ENCODE measurements at regions not wholly inside any gene's neighbourhood (a gene's known extent, or its start where the extent isn't known, plus 50 kb on each side); places are given as distances from the start of the nearest gene placed in this dataset.

DNA sequence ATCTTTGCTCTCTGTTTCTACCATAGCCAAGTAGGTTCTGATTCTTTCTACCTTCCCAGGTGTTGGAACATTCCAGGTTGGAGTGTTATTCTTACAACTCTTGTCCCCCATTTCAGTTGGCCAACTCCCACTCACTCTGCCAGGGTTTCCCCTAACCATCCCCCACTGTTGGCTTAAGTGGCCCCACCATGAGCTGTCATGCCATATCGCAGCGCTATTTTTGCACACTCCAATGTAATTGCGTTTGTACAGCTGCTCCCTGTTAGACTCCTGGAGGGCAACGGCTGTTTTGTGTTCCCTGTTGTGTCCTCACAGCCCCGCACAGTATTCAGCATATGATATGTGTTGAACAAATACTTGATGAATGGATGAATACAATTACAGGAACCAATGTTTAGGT, 117.7 kb upstream of the ETS2 start:
- no peaks in the 10 kb centered on the region for H3K4me1 ChIP-seq (ENCODE audit: control insufficient read depth, insufficient read depth, low read length)
- no peak overlapping the region for H3K27ac ChIP-seq (ENCODE audit: low read length)
- DNase-seq (ENCODE audit: low read depth, low spot score): no peak
- no peaks in the 10 kb centered on the region for H3K36me3 ChIP-seq (ENCODE audit: control insufficient read depth, insufficient read depth, low read length)
- no peaks in the 10 kb centered on the region for H3K27me3 ChIP-seq (ENCODE audit: control insufficient read depth, insufficient read depth, low read length)
- no peaks in the 10 kb centered on the region for H3K9me3 ChIP-seq (ENCODE audit: control insufficient read depth, insufficient read depth, low read length)
- WGBS (ENCODE audit: insufficient coverage, insufficient read length): no CpG with 5 or more reads among the region's 5 CpGs
- no peak overlapping the region for H3K4me3 ChIP-seq (ENCODE audit: low read length)

GRCh38 chr21:38691631-38692030, 114.1 kb upstream of the ETS2 start:
- H3K27me3 ChIP-seq (ENCODE audit: control insufficient read depth, insufficient read depth, low read length): no peaks in the 10 kb centered on the region
- DNase-seq (ENCODE audit: low read depth, low spot score): no peak
- H3K4me1 ChIP-seq (ENCODE audit: control insufficient read depth, insufficient read depth, low read length): no peaks in the 10 kb centered on the region
- no peaks in the 10 kb centered on the region for H3K36me3 ChIP-seq (ENCODE audit: control insufficient read depth, insufficient read depth, low read length)
- no peaks in the 10 kb centered on the region for H3K9me3 ChIP-seq (ENCODE audit: control insufficient read depth, insufficient read depth, low read length)
- H3K4me3 ChIP-seq (ENCODE audit: low read length): no peak overlapping the region
- no peak overlapping the region for H3K27ac ChIP-seq (ENCODE audit: low read length)

- H3K4me3 ChIP-seq (ENCODE audit: low read length): no peak overlapping the region
- H3K4me1 ChIP-seq (ENCODE audit: control insufficient read depth, insufficient read depth, low read length): no peaks in the 10 kb centered on the region
- H3K9me3 ChIP-seq (ENCODE audit: control insufficient read depth, insufficient read depth, low read length): no peaks in the 10 kb centered on the region
- no peak for DNase-seq (ENCODE audit: low read depth, low spot score)
- no peaks in the 10 kb centered on the region for H3K36me3 ChIP-seq (ENCODE audit: control insufficient read depth, insufficient read depth, low read length)
- H3K27me3 ChIP-seq (ENCODE audit: control insufficient read depth, insufficient read depth, low read length): no peaks in the 10 kb centered on the region
- H3K27ac ChIP-seq (ENCODE audit: low read length): no peak overlapping the region
- WGBS (ENCODE audit: insufficient coverage, insufficient read length): no CpG with 5 or more reads among the region's 3 CpGs
Observed at GRCh38 chr21:38696579-38696978, 109.2 kb upstream of the ETS2 start.

DNA sequence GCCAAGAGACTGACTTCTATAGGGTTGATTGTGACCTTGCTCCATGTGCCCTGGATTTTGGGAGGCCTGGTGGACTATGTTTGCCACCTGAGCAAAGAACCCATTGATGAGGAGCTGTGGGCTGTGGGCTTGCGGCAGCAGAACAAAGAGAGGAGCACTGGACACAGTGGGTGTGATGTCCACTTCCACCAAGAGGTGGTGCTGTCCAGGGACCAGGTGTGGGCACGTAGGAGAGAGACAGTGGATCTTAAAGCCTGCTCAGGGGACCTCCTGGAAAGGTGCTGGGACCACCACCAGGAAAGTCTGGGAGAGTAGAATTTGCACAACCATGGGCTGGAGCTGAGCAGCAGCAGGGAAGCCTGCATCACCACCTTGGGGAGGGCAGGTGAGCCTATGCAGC, 106.7 kb upstream of the ETS2 start:
- Histone ChIP-seq H3K9me3 (ENCODE audit: control insufficient read depth, insufficient read depth, low read length) (no peaks in the 10 kb centered on the region), H3K36me3 (ENCODE audit: control insufficient read depth, insufficient read depth, low read length) (no peaks in the 10 kb centered on the region), H3K4me1 (ENCODE audit: control insufficient read depth, insufficient read depth, low read length) (no peaks in the 10 kb centered on the region), H3K4me3 (ENCODE audit: low read length) (no peak overlapping the region), H3K27me3 (ENCODE audit: control insufficient read depth, insufficient read depth, low read length) (no peaks in the 10 kb centered on the region), H3K27ac (ENCODE audit: low read length) (no peak overlapping the region)
- no CpG with 5 or more reads among the region's 2 CpGs for WGBS (ENCODE audit: insufficient coverage, insufficient read length)
- peak; percentile 27 for DNase-seq (ENCODE audit: low read depth, low spot score)

DNA sequence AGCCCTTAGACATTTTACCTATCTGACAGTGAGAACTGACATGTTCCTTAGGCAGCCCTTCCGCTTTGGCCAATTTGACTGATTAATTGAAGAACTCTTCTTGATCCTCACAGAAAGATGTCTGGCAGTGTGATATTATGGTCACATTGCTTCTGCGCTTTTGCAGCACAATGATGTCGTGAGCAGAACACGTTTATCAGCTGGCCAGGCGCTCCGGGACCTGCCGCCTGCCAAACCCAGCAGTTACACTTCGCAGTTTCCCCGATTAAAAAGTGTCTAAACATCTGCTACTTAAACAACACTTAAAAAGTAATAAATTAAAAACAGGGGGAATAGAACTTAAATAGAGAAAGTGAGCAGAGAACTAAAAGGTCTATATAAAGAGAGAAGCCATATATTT, 103.5 kb upstream of the ETS2 start:
- H3K36me3 ChIP-seq (ENCODE audit: control insufficient read depth, insufficient read depth, low read length): no peaks in the 10 kb centered on the region
- H3K27ac ChIP-seq (ENCODE audit: low read length): no peak overlapping the region
- no peaks in the 10 kb centered on the region for H3K27me3 ChIP-seq (ENCODE audit: control insufficient read depth, insufficient read depth, low read length)
- no peaks in the 10 kb centered on the region for H3K4me1 ChIP-seq (ENCODE audit: control insufficient read depth, insufficient read depth, low read length)
- no CpG with 5 or more reads among the region's 9 CpGs for WGBS (ENCODE audit: insufficient coverage, insufficient read length)
- no peak for DNase-seq (ENCODE audit: low read depth, low spot score)
- H3K9me3 ChIP-seq (ENCODE audit: control insufficient read depth, insufficient read depth, low read length): no peaks in the 10 kb centered on the region
- no peak overlapping the region for H3K4me3 ChIP-seq (ENCODE audit: low read length)

DNA sequence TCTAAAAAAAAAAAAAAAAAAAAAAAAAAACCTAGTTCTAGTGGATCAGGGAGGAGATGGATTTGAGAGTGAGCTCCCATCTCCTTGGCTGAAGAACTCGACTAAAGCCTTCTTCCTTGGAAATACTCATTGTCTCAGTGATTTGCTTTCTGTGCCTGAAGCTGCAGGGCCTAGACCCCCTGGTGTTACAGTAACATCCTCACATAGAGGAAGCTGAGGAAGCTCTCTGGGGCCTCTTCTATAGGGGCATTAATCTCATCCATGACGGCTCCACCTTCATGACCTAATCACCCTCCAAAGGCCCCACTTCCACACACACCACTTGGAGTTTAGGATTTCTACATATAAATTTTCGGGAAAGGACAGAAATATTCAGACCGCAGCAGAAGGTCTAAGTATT, 95.9 kb upstream of the ETS2 start:
- Histone ChIP-seq H3K36me3 (ENCODE audit: control insufficient read depth, insufficient read depth, low read length) (no peaks in the 10 kb centered on the region), H3K27me3 (ENCODE audit: control insufficient read depth, insufficient read depth, low read length) (no peaks in the 10 kb centered on the region), H3K4me3 (ENCODE audit: low read length) (no peak overlapping the region), H3K27ac (ENCODE audit: low read length) (no peak overlapping the region), H3K4me1 (ENCODE audit: control insufficient read depth, insufficient read depth, low read length) (no peaks in the 10 kb centered on the region), H3K9me3 (ENCODE audit: control insufficient read depth, insufficient read depth, low read length) (no peaks in the 10 kb centered on the region)
- DNase-seq (ENCODE audit: low read depth, low spot score): no peak
- WGBS (ENCODE audit: insufficient coverage, insufficient read length): no CpG with 5 or more reads among the region's 4 CpGs

DNA sequence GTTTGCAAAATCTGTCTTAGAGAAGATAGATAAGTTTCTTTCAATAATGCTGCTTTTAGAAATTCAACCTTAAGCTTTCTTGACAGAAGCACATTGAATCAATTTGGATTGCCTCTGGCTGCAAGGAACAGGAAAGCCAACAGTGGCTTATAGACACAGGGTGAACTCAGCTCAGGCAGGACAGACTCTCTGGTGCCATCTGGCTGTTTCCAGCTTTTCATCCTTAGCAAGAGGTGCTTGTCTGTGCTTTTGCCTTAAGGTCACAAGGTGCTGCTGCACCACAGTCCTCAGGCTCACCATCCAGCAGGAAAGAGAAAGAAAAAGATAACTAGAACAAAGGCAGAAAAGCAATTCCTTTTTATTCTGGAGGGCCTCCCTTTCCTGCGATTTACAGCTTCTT, 93.7 kb upstream of the ETS2 start:
- Histone ChIP-seq H3K27me3 (ENCODE audit: control insufficient read depth, insufficient read depth, low read length) (no peaks in the 10 kb centered on the region), H3K27ac (ENCODE audit: low read length) (no peak overlapping the region), H3K36me3 (ENCODE audit: control insufficient read depth, insufficient read depth, low read length) (no peaks in the 10 kb centered on the region), H3K4me1 (ENCODE audit: control insufficient read depth, insufficient read depth, low read length) (no peaks in the 10 kb centered on the region), H3K4me3 (ENCODE audit: low read length) (no peak overlapping the region), H3K9me3 (ENCODE audit: control insufficient read depth, insufficient read depth, low read length) (no peaks in the 10 kb centered on the region)
- DNase-seq (ENCODE audit: low read depth, low spot score): peak; percentile 37
- no CpG with 5 or more reads among the region's 1 CpG for WGBS (ENCODE audit: insufficient coverage, insufficient read length)

DNA sequence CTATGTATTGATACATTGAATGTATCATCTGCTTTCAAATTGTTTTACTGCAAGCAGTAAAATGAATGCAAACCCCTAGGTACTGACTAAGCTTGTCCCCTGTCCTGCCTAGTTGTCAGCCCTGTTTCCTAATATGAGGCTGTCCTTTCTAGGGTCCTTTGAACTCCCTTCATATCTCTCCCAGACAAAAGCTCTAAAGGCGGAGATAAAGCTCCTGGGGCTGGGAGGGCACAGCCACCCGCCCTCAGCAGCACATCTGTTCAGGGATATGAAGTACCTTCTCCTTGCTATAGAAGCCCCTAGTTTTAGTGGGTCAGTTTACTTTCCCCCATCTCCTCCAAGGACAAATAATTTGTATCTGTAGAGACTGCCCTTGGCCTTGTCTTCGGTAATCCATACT, 93.1 kb upstream of the ETS2 start:
- no peak overlapping the region for H3K27ac ChIP-seq (ENCODE audit: low read length)
- H3K27me3 ChIP-seq (ENCODE audit: control insufficient read depth, insufficient read depth, low read length): no peaks in the 10 kb centered on the region
- no peaks in the 10 kb centered on the region for H3K36me3 ChIP-seq (ENCODE audit: control insufficient read depth, insufficient read depth, low read length)
- no peaks in the 10 kb centered on the region for H3K4me1 ChIP-seq (ENCODE audit: control insufficient read depth, insufficient read depth, low read length)
- no CpG with 5 or more reads among the region's 3 CpGs for WGBS (ENCODE audit: insufficient coverage, insufficient read length)
- no peak for DNase-seq (ENCODE audit: low read depth, low spot score)
- no peak overlapping the region for H3K4me3 ChIP-seq (ENCODE audit: low read length)
- H3K9me3 ChIP-seq (ENCODE audit: control insufficient read depth, insufficient read depth, low read length): no peaks in the 10 kb centered on the region

GRCh38 chr21:38714039-38714817, 91.5 kb upstream of the ETS2 start:
- no peaks in the 10 kb centered on the region for H3K27me3 ChIP-seq (ENCODE audit: control insufficient read depth, insufficient read depth, low read length)
- WGBS (ENCODE audit: insufficient coverage, insufficient read length): no CpG with 5 or more reads among the region's 4 CpGs
- no peak overlapping the region for H3K27ac ChIP-seq (ENCODE audit: low read length)

DNA sequence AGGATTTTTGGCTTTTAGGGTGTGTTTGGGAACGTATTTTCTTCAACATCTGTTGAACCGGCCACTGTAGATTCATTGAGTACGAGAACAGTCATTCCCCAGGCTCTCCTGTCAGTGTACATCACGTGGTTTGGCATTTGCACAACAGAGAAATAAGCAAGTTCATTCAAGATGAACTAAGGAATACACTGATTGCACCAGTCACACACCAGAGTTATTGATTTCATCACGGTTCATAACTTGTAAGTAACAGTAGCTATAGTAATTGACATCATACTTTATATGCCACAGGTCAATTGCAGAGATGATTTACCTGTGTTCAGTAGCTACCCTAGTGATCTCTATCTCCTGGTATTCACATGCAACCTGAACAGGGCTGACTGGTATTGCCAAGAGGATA, 90.7 kb upstream of the ETS2 start:
- H3K27me3 ChIP-seq (ENCODE audit: control insufficient read depth, insufficient read depth, low read length): no peaks in the 10 kb centered on the region
- H3K27ac ChIP-seq (ENCODE audit: low read length): no peak overlapping the region
- no peak overlapping the region for H3K4me3 ChIP-seq (ENCODE audit: low read length)
- no peaks in the 10 kb centered on the region for H3K36me3 ChIP-seq (ENCODE audit: control insufficient read depth, insufficient read depth, low read length)
- no peaks in the 10 kb centered on the region for H3K4me1 ChIP-seq (ENCODE audit: control insufficient read depth, insufficient read depth, low read length)
- DNase-seq (ENCODE audit: low read depth, low spot score): no peak
- no CpG with 5 or more reads among the region's 5 CpGs for WGBS (ENCODE audit: insufficient coverage, insufficient read length)
- H3K9me3 ChIP-seq (ENCODE audit: control insufficient read depth, insufficient read depth, low read length): no peaks in the 10 kb centered on the region

More at GRCh38 chr21:38714039-38714817, 91.5 kb upstream of the ETS2 start:
- Histone ChIP-seq H3K4me1 (ENCODE audit: control insufficient read depth, insufficient read depth, low read length) (no peaks in the 10 kb centered on the region), H3K9me3 (ENCODE audit: control insufficient read depth, insufficient read depth, low read length) (no peaks in the 10 kb centered on the region), H3K36me3 (ENCODE audit: control insufficient read depth, insufficient read depth, low read length) (no peaks in the 10 kb centered on the region), H3K4me3 (ENCODE audit: low read length) (no peak overlapping the region)
- DNase-seq (ENCODE audit: low read depth, low spot score): no peak

- Histone ChIP-seq H3K36me3 (ENCODE audit: control insufficient read depth, insufficient read depth, low read length) (no peaks in the 10 kb centered on the region), H3K27ac (ENCODE audit: low read length) (no peak overlapping the region), H3K4me3 (ENCODE audit: low read length) (no peak overlapping the region), H3K27me3 (ENCODE audit: control insufficient read depth, insufficient read depth, low read length) (no peaks in the 10 kb centered on the region), H3K9me3 (ENCODE audit: control insufficient read depth, insufficient read depth, low read length) (no peaks in the 10 kb centered on the region), H3K4me1 (ENCODE audit: control insufficient read depth, insufficient read depth, low read length) (no peaks in the 10 kb centered on the region)
- DNase-seq (ENCODE audit: low read depth, low spot score): no peak
- WGBS (ENCODE audit: insufficient coverage, insufficient read length): no CpG with 5 or more reads among the region's 2 CpGs
Observed at GRCh38 chr21:38716088-38716487, 89.6 kb upstream of the ETS2 start.
